HCT116 (cell line): ENCODE measurements at regions not wholly inside any gene's neighbourhood (a gene's known extent, or its start where the extent isn't known, plus 50 kb on each side); places are given as distances from the start of the nearest gene placed in this dataset.

Experiments
- ATAC-seq: fragments of 200-7000 bp; cut with Tn5 transposase; 2 replicates; pipeline ENCODE4 v1.9.1; 2020; ENCODE audit warnings: mild to moderate bottlenecking, moderate library complexity
- BruUV-seq: library from RNA; stranded (reverse); fragments of 400-500 nt; replicated peaks from 2 replicates; lab custom pipeline; 2021; lab: Mats Ljungman, UMichigan
- CTCF ChIA-PET: fragments of 300-600 bp; sonication (Branson Sonifier 250); formaldehyde crosslinking; loops from one replicate; lab custom pipeline; 2021; ENCODE audit warnings: antibody characterized with exemption; lab: Charles Lee
- POLR2A ChIA-PET: fragments of 300-600, 350-600 bp; sonication (Branson Sonifier 250); formaldehyde crosslinking; loops from one replicate; lab custom pipeline; 2021; ENCODE audit warnings: antibody characterized with exemption; lab: Charles Lee
- RAD21 ChIA-PET, 2 experiments: fragments of 300-600 bp; sonication (Branson Sonifier 250); formaldehyde crosslinking; loops; one replicate each; lab custom pipeline; 2023; ENCODE audit warnings: low total read pairs in 2 of 2; ENCODE audit not compliant: uncharacterized antibody in 2 of 2, unreplicated experiment in 2 of 2, low non-redundant PET in 1 of 2; lab: Charles Lee
- DNase-seq: peaks from one replicate; pipeline ENCODE4 v3.0.0-alpha.2; 2010; ENCODE audit warnings: low read depth, low spot score
- H2AFZ ChIP-seq: fragments of 200-600 bp; shearing (Covaris generic), sonication (generic); 2 replicates; pipeline ENCODE4 v1.6.1; 2017; ENCODE audit warnings: low read depth, mixed run types, mixed read lengths, antibody characterized with exemption, low read length; ENCODE audit not compliant: poor library complexity, severe bottlenecking
- H3K27ac ChIP-seq: 2 replicates; pipeline ENCODE4 v1.5.1; 2012; ENCODE audit warnings: low read depth, low read length
- H3K27me3 ChIP-seq: fragments of 200-600 bp; sonication (generic); 2 replicates; pipeline ENCODE4 v1.6.1; 2016; ENCODE audit warnings: mixed run types, low read length, mixed read lengths; ENCODE audit not compliant: insufficient read depth
- H3K36me3 ChIP-seq, 2 experiments: fragments of 200-500 bp in 1 of 2; fragments of 200-600 bp in 1 of 2; sonication (Bioruptor generic) in 1 of 2; sonication (generic) in 1 of 2; 2 replicates each; pipeline versions ENCODE4 v1.5.1 to v1.6.1; 2014 to 2016; ENCODE audit warnings: low read length in 2 of 2, inconsistent platforms in 1 of 2, mixed read lengths in 1 of 2, mixed run types in 1 of 2; ENCODE audit not compliant: insufficient read depth in 2 of 2, control insufficient read depth in 1 of 2
- H3K4me1 ChIP-seq, 2 experiments: fragments of 200-600 bp in 1 of 2; sonication (generic) in 1 of 2; 2 replicates each; pipeline versions ENCODE4 v1.5.1 to v1.6.1; 2012 to 2017; ENCODE audit warnings: low read length in 2 of 2, inconsistent platforms in 1 of 2, mild to moderate bottlenecking in 1 of 2, mixed read lengths in 1 of 2, mixed run types in 1 of 2, moderate library complexity in 1 of 2; ENCODE audit not compliant: insufficient read depth in 2 of 2, control insufficient read depth in 1 of 2
- H3K4me2 ChIP-seq: fragments of 200-600 bp; sonication (generic); 2 replicates; pipeline ENCODE4 v1.6.1; 2017; ENCODE audit warnings: mixed run types, low read length, mixed read lengths
- H3K4me3 ChIP-seq, 2 experiments: fragments of 200-600 bp in 1 of 2; sonication (generic) in 1 of 2; replicated peaks in 1 of 2; 2 replicates each; pipeline ENCODE4 v1.5.1; 2011 to 2016; ENCODE audit warnings: low read length in 2 of 2, control low read depth in 1 of 2, low read depth in 1 of 2, mild to moderate bottlenecking in 1 of 2, mixed read lengths in 1 of 2, mixed run types in 1 of 2
- H3K79me2 ChIP-seq: fragments of 200-600 bp; sonication (generic); 2 replicates; pipeline ENCODE4 v1.6.1; 2017; ENCODE audit warnings: mild to moderate bottlenecking, mixed run types, low read length, moderate library complexity, mixed read lengths; ENCODE audit not compliant: insufficient read depth
- H3K9ac ChIP-seq: fragments of 200-600 bp; sonication (generic); 2 replicates; pipeline ENCODE4 v1.6.1; 2016; ENCODE audit warnings: low read length, mixed read lengths
- H3K9me2 ChIP-seq: fragments of 200-600 bp; sonication (generic), shearing (Covaris generic); 2 replicates; pipeline ENCODE4 v1.6.1; 2017; ENCODE audit warnings: mixed run types, mild to moderate bottlenecking, moderate library complexity; ENCODE audit not compliant: insufficient read depth
- H3K9me3 ChIP-seq, 2 experiments: fragments of 200-500 bp in 1 of 2; fragments of 200-600 bp in 1 of 2; sonication (Bioruptor generic) in 1 of 2; sonication (generic) in 1 of 2; 2 replicates each; pipeline ENCODE4 v1.6.1; 2014 to 2017; ENCODE audit warnings: low read length in 2 of 2, mixed read lengths in 2 of 2, inconsistent platforms in 1 of 2, low read depth in 1 of 2, mild to moderate bottlenecking in 1 of 2, mixed run types in 1 of 2, moderate library complexity in 1 of 2; ENCODE audit not compliant: control insufficient read depth in 1 of 2, insufficient read depth in 1 of 2
- H4K20me1 ChIP-seq: fragments of 200-600 bp; sonication (generic), shearing (Covaris generic); 2 replicates; pipeline ENCODE4 v1.6.1; 2017; ENCODE audit warnings: mixed run types, mild to moderate bottlenecking, moderate library complexity; ENCODE audit not compliant: insufficient read depth
- EGR1 ChIP-seq: IDR thresholded peaks from 2 replicates; pipeline ENCODE4 v1.6.1; 2012; ENCODE audit warnings: low read depth
- ELF1 ChIP-seq: IDR thresholded peaks from 2 replicates; pipeline ENCODE4 v1.6.1; 2012; ENCODE audit warnings: low read depth, borderline replicate concordance
- EZH2phosphoT487 ChIP-seq: fragments of 200-600 bp; IDR thresholded peaks from 2 replicates; pipeline ENCODE4 v1.6.1; 2018; ENCODE audit warnings: antibody characterized with exemption, borderline replicate concordance
- POLR2AphosphoS5 ChIP-seq: IDR thresholded peaks from 2 replicates; pipeline ENCODE4 v1.6.1; 2011; ENCODE audit warnings: mild to moderate bottlenecking, low read depth, low read length, moderate library complexity
- SP1 ChIP-seq: IDR thresholded peaks from 2 replicates; pipeline ENCODE4 v1.6.1; 2012; ENCODE audit warnings: low read depth
- YY1 ChIP-seq: IDR thresholded peaks from 2 replicates; pipeline ENCODE4 v1.6.1; 2011; ENCODE audit warnings: low read length, low read depth, moderate library complexity, mild to moderate bottlenecking; ENCODE audit not compliant: insufficient replicate concordance; ENCODE audit errors: extremely low read depth
- ZFX ChIP-seq: fragments of 450-650 bp; IDR thresholded peaks from 2 replicates; pipeline ENCODE4 v1.6.1; 2017
- ZNF274 ChIP-seq: fragments of 200-500 bp; sonication (Bioruptor generic); IDR thresholded peaks from 2 replicates; pipeline ENCODE4 v1.6.1; 2014; ENCODE audit warnings: mild to moderate bottlenecking, low read depth, low read length, inconsistent platforms
- intact Hi-C: fragments of 100-400 bp; cut with micrococcal nuclease; formaldehyde crosslinking; loops from 2 replicates; pipeline ENCODE4 v1.10.0; 2022
- TF ChIP-seq, protein P1 (sequence below), 3 experiments: fragments of 200-600 bp in 1 of 3; sonication (generic) in 1 of 3; IDR thresholded peaks in 2 of 3; conservative IDR thresholded peaks in 1 of 3; 2 replicates each; pipeline ENCODE4 v1.5.1; 2012 to 2017; ENCODE audit warnings: low read depth in 2 of 3, low read length in 2 of 3, antibody characterized with exemption in 1 of 3, borderline replicate concordance in 1 of 3, control low read depth in 1 of 3, mild to moderate bottlenecking in 1 of 3, mixed read lengths in 1 of 3, mixed run types in 1 of 3, moderate library complexity in 1 of 3; ENCODE audit not compliant: insufficient read depth in 1 of 3

DNA sequence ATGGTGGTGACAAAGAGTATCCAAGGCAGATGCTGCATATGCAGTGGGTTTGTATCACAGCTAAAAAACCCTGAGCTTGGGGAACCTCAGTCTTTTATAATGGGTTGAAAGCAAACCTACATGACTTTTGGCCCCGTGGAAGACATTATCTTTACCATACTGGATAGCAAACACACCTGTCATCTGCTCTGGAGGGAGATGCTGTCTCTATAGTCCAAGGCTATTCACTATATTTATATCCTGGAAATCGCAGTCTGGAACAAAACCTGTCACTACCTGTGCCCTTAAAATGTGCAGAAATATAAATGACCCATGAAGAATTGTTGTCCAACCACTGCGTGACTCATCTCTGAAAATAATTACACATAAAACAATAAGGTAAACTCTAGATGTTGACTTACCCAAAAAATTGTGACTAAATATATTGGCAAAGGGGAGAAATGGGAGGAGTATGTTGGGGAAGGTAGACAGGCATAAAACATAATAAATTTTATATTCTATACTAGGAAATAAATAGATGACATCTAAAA lies 121.0 kb upstream of the CXADR start:
- Histone ChIP-seq H3K4me3 (no peak overlapping the region), H3K4me2 (no peak overlapping the region), H3K9me3 (no peaks in the 10 kb centered on the region), H3K79me2 (no peaks in the 10 kb centered on the region), H3K27me3 (no peaks in the 10 kb centered on the region), H4K20me1 (no peaks in the 10 kb centered on the region), H3K36me3 (no peaks in the 10 kb centered on the region), H3K9me2 (no peaks in the 10 kb centered on the region), H2AFZ (no peak overlapping the region), H3K27ac (no peak overlapping the region), H3K4me1 (no peaks in the 10 kb centered on the region), H3K9ac (no peak overlapping the region)
- DNase-seq (no peak), ATAC-seq (no peak)
- TF ChIP-seq ZNF274 (no peak), EZH2phosphoT487 (no peak), EGR1 (no peak), ZFX (no peak), YY1 (no peak), POLR2AphosphoS5 (no peak), ELF1 (no peak), SP1 (no peak)
- TF ChIP-seq, protein P1, sequence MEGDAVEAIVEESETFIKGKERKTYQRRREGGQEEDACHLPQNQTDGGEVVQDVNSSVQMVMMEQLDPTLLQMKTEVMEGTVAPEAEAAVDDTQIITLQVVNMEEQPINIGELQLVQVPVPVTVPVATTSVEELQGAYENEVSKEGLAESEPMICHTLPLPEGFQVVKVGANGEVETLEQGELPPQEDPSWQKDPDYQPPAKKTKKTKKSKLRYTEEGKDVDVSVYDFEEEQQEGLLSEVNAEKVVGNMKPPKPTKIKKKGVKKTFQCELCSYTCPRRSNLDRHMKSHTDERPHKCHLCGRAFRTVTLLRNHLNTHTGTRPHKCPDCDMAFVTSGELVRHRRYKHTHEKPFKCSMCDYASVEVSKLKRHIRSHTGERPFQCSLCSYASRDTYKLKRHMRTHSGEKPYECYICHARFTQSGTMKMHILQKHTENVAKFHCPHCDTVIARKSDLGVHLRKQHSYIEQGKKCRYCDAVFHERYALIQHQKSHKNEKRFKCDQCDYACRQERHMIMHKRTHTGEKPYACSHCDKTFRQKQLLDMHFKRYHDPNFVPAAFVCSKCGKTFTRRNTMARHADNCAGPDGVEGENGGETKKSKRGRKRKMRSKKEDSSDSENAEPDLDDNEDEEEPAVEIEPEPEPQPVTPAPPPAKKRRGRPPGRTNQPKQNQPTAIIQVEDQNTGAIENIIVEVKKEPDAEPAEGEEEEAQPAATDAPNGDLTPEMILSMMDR (IDR thresholded peaks at IDR 0.05 in 2 of 3, conservative IDR thresholded peaks at IDR 0.05 in 1 of 3; ENCODE audit: borderline replicate concordance in 1 of 3, insufficient read depth in 1 of 3, low read depth in 2 of 3, low read length in 2 of 3) = no peak
- ChIA-PET RAD21 (no interaction called here), POLR2A (no interaction called here), CTCF (interaction anchor here (1.2 kb wide), 1 partner anchor 163 kb away, joined by 3 read pairs; no protein-coding TSS in a partner anchor)
- intact Hi-C loops = loop anchor here (10.0 kb wide), 1 partner anchor 533 kb away; no protein-coding TSS in a partner anchor
- no TSS peak for BruUV-seq
